OCI-LY1 (cell line): ENCODE measurements at regions not wholly inside any gene's neighbourhood (a gene's known extent, or its start where the extent isn't known, plus 50 kb on each side); places are given as distances from the start of the nearest gene placed in this dataset.

Source experiments
- H2AFZ ChIP-seq: fragments of 200-600 bp; sonication (generic), shearing (Covaris generic); 2 replicates; pipeline ENCODE4 v1.6.0; 2014; ENCODE audit warnings: antibody characterized with exemption, mild to moderate bottlenecking, low read length
- H3F3A ChIP-seq: fragments of 200-600 bp; sonication (generic), shearing (Covaris generic); 2 replicates; pipeline ENCODE4 v1.6.0; 2014; ENCODE audit warnings: mild to moderate bottlenecking, antibody characterized with exemption, low read length, moderate library complexity; ENCODE audit not compliant: insufficient read depth
- H3K27ac ChIP-seq: fragments of 200-600 bp; sonication (generic); 2 replicates; pipeline ENCODE4 v1.5.1; 2014; ENCODE audit warnings: low read length, mixed run types, mild to moderate bottlenecking, low read depth; ENCODE audit not compliant: poor library complexity, severe bottlenecking
- H3K27me3 ChIP-seq: fragments of 200-600 bp; sonication (generic); 2 replicates; pipeline ENCODE4 v1.6.0; 2014; ENCODE audit warnings: antibody characterized with exemption, mild to moderate bottlenecking, low read length, moderate library complexity; ENCODE audit not compliant: insufficient read depth
- H3K36me3 ChIP-seq: fragments of 200-600 bp; sonication (generic); 2 replicates; pipeline ENCODE4 v1.6.1; 2014; ENCODE audit warnings: mild to moderate bottlenecking, antibody characterized with exemption, low read length, moderate library complexity, mixed read lengths; ENCODE audit not compliant: insufficient read depth
- H3K4me1 ChIP-seq: fragments of 200-600 bp; sonication (generic); 2 replicates; pipeline ENCODE4 v1.5.1; 2014; ENCODE audit warnings: mild to moderate bottlenecking, low read length, moderate library complexity; ENCODE audit not compliant: insufficient read depth, severe bottlenecking
- H3K4me2 ChIP-seq: fragments of 200-600 bp; sonication (generic), shearing (Covaris generic); 2 replicates; pipeline ENCODE4 v1.6.1; 2014; ENCODE audit warnings: low read length
- H3K4me3 ChIP-seq: fragments of 200-600 bp; sonication (generic); 2 replicates; pipeline ENCODE4 v1.5.1; 2014; ENCODE audit warnings: low read length, low read depth, mild to moderate bottlenecking, mixed read lengths; ENCODE audit not compliant: poor library complexity, severe bottlenecking
- H3K79me2 ChIP-seq: fragments of 200-600 bp; shearing (Covaris generic); 2 replicates; pipeline ENCODE4 v1.6.1; 2016; ENCODE audit warnings: mixed run types, low read length, mixed read lengths; ENCODE audit not compliant: insufficient read depth
- H3K9ac ChIP-seq: fragments of 200-600 bp; sonication (generic), shearing (Covaris generic); 2 replicates; pipeline ENCODE4 v1.6.1; 2014; ENCODE audit warnings: mild to moderate bottlenecking, low read length, mixed read lengths
- H3K9me2 ChIP-seq: fragments of 200-600 bp; sonication (generic), shearing (Covaris generic); 2 replicates; pipeline ENCODE4 v1.6.1; 2014; ENCODE audit warnings: low read depth, mild to moderate bottlenecking, low read length, mixed read lengths
- H3K9me3 ChIP-seq: fragments of 200-600 bp; shearing (Covaris generic); 2 replicates; pipeline ENCODE4 v1.6.1; 2014; ENCODE audit warnings: low read length, mixed read lengths
- H4K20me1 ChIP-seq: fragments of 200-600 bp; sonication (generic), shearing (Covaris generic); 2 replicates; pipeline ENCODE4 v1.6.0; 2016; ENCODE audit warnings: mild to moderate bottlenecking, low read length; ENCODE audit not compliant: insufficient read depth
- EZH2 ChIP-seq: fragments of 200-600 bp; sonication (generic), shearing (Covaris generic); IDR thresholded peaks from 2 replicates; pipeline ENCODE4 v1.8.0; 2017; ENCODE audit warnings: borderline replicate concordance, mixed run types, mild to moderate bottlenecking, antibody characterized with exemption, low read length, moderate library complexity, mixed read lengths
- TF ChIP-seq, protein P1 (sequence below): fragments of 200-600 bp; sonication (generic), shearing (Covaris generic); IDR thresholded peaks from 2 replicates; pipeline ENCODE4 v1.5.1; 2017; ENCODE audit warnings: mild to moderate bottlenecking, antibody characterized with exemption, low read length, moderate library complexity, mixed read lengths

DNA sequence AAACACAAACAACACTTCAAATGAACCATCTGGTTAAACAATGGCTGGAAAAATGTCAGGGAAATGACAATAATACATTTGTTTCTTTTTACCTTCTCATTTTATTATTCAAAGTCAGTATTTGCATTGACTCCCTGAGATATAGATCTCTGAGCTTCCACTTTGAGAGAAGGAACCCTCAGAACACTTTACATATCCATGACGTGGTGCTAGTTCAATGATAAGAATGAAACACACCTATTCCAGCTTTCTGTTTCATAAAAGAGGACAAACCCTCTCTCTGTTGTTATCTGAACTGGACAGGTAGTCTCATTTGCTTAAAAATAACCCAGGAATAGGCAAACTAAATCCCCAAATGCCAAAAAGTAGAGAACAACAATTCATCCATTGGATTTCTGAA lies 65.3 kb upstream of the CCSER1 start:
- no peaks in the 10 kb centered on the region for H3K36me3 ChIP-seq
- no peaks in the 10 kb centered on the region for H3K79me2 ChIP-seq
- no peaks in the 10 kb centered on the region for H3K27me3 ChIP-seq
- H3K4me3 ChIP-seq = no peak overlapping the region
- H2AFZ ChIP-seq = no peak overlapping the region
- no peak overlapping the region for H3K4me2 ChIP-seq
- H3K9me3 ChIP-seq = no peaks in the 10 kb centered on the region
- H3K27ac ChIP-seq = no peak overlapping the region
- H3K9me2 ChIP-seq = no peaks in the 10 kb centered on the region
- TF ChIP-seq, protein P1, sequence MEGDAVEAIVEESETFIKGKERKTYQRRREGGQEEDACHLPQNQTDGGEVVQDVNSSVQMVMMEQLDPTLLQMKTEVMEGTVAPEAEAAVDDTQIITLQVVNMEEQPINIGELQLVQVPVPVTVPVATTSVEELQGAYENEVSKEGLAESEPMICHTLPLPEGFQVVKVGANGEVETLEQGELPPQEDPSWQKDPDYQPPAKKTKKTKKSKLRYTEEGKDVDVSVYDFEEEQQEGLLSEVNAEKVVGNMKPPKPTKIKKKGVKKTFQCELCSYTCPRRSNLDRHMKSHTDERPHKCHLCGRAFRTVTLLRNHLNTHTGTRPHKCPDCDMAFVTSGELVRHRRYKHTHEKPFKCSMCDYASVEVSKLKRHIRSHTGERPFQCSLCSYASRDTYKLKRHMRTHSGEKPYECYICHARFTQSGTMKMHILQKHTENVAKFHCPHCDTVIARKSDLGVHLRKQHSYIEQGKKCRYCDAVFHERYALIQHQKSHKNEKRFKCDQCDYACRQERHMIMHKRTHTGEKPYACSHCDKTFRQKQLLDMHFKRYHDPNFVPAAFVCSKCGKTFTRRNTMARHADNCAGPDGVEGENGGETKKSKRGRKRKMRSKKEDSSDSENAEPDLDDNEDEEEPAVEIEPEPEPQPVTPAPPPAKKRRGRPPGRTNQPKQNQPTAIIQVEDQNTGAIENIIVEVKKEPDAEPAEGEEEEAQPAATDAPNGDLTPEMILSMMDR = no peak
- no peak for TF ChIP-seq EZH2
- no peak overlapping the region for H3K9ac ChIP-seq
- H4K20me1 ChIP-seq = no peaks in the 10 kb centered on the region
- H3K4me1 ChIP-seq = no peaks in the 10 kb centered on the region
- H3F3A ChIP-seq = no peaks in the 10 kb centered on the region

GRCh38 chr4:90064196-90064595 lies 63.0 kb upstream of the CCSER1 start:
- Histone ChIP-seq H3K9ac (no peak overlapping the region), H3K4me1 (no peaks in the 10 kb centered on the region), H3K36me3 (no peaks in the 10 kb centered on the region), H3F3A (no peaks in the 10 kb centered on the region), H3K9me2 (no peaks in the 10 kb centered on the region), H3K9me3 (no peaks in the 10 kb centered on the region), H3K4me3 (no peak overlapping the region), H3K79me2 (no peaks in the 10 kb centered on the region), H3K27me3 (no peaks in the 10 kb centered on the region), H3K27ac (no peak overlapping the region), H3K4me2 (no peak overlapping the region), H2AFZ (no peak overlapping the region), H4K20me1 (no peaks in the 10 kb centered on the region)
- TF ChIP-seq, protein P1 = no peak
- TF ChIP-seq EZH2 = no peak

DNA sequence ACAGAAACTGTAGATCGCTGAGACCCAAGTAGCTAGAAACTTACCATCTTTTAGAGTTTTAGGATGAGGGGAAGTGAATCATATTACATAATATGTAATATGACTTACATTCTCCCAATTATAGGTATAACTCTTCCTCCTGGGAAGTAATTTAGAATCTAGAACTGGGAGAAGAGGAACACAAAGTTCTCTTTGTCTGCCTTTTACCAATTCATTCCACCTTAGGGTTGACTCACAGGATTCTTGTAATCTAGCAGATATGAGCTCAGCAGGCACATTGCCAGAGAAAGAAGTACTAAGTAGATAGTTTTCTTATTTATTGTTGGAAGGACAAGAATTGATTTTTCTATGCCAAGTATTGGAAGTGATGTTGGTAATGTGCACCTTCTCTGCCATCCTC lies 58.0 kb upstream of the CCSER1 start:
- Histone ChIP-seq H3K9me3 (no peaks in the 10 kb centered on the region), H3K9ac (no peak overlapping the region), H3K36me3 (no peaks in the 10 kb centered on the region), H3K27ac (no peak overlapping the region), H4K20me1 (no peaks in the 10 kb centered on the region), H3K9me2 (no peaks in the 10 kb centered on the region), H3F3A (no peaks in the 10 kb centered on the region), H3K4me3 (no peak overlapping the region), H3K4me2 (no peak overlapping the region), H3K27me3 (no peaks in the 10 kb centered on the region), H3K79me2 (no peaks in the 10 kb centered on the region), H2AFZ (no peak overlapping the region), H3K4me1 (no peaks in the 10 kb centered on the region)
- TF ChIP-seq, protein P1 = no peak
- no peak for TF ChIP-seq EZH2
